NCI-H1436 (cell line): ENCODE measurements at regions not wholly inside any gene's neighbourhood (a gene's known extent, or its start where the extent isn't known, plus 50 kb on each side); places are given as distances from the start of the nearest gene placed in this dataset.
A peak's percentile ranks its signal among the peaks of the same experiment; 100 is the strongest.

ENCODE experiments used
- DNase-seq: peaks from one replicate; lab custom pipeline; 2025; lab: John Stamatoyannopoulos, UW

GRCh38 chr3:80052271-80052670 is 284.5 kb upstream of the ROBO1 start:
- DNase-seq: no peak

DNA sequence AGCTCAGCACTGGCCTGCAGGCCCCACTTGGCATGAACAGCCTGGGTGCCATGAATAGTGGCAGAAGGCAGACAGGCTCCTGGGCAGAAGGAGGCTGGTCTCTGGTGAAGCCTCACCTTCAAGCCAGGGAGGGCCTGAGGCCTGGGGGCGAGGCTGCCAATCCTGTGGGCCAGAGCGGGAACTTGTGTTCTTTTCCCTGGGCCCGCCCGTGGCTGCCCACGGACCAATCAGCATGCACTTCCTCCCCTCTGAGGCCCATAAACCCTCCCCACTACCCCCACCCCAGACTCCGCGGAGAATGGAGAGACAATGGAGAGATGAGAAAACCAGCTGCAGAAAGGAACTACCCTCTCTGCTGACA is 283.8 kb upstream of the ROBO1 start:
- peak; percentile 61 for DNase-seq

- no peak for DNase-seq
Observed at GRCh38 chr3:80050826-80051601, 283.2 kb upstream of the ROBO1 start.

GRCh38 chr3:80043226-80043625 is 275.4 kb upstream of the ROBO1 start:
- DNase-seq: no peak

DNA sequence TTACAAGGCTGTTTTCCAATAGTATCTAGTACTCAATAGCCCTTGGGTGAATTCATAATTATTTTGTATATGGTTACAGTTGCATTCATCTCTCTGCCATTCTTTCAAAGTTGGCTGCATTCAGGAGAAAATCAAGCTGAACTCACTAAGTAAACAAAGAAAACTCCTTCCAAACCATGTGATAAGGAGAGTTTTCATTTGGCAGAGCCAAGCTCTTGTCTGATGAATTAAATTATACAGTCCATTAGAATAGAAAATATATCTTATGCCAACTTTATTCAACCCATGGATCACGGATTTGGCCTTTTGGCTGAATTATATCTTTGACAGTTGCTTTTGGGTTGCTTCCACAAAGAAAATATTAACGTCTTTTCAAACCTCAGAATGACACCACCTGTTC is 272.3 kb upstream of the ROBO1 start:
- DNase-seq: no peak

GRCh38 chr3:80036176-80036575 is 268.4 kb upstream of the ROBO1 start:
- DNase-seq: no peak

- no peak for DNase-seq
Observed at GRCh38 chr3:80035021-80035420, 267.2 kb upstream of the ROBO1 start.

GRCh38 chr3:80023010-80023409 is 255.2 kb upstream of the ROBO1 start:
- no peak for DNase-seq

GRCh38 chr3:80018375-80018774 is 250.6 kb upstream of the ROBO1 start:
- no peak for DNase-seq

- no peak for DNase-seq
Observed at GRCh38 chr3:80017369-80017768, 249.6 kb upstream of the ROBO1 start.

DNA sequence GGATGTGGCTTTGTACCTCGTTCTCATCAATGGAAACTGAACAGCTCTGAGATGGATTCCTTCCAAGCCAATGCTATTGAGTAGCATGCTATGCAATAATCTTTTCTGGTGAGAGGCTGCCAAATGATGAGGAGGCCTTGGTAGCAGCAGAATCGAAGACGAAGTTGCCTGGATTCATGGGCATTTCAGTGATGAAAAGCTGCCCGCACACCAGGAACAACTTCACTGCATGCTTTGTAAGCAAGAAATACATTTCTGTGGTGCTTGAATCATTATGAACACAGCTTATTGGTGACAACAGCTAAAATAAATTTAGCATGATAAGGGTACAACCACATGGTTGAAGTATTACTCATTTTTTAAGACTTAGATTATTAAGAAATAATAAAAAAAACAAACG is 246.8 kb upstream of the ROBO1 start:
- no peak for DNase-seq

- DNase-seq: no peak
Observed at GRCh38 chr3:80010021-80010571, 242.3 kb upstream of the ROBO1 start.

DNA sequence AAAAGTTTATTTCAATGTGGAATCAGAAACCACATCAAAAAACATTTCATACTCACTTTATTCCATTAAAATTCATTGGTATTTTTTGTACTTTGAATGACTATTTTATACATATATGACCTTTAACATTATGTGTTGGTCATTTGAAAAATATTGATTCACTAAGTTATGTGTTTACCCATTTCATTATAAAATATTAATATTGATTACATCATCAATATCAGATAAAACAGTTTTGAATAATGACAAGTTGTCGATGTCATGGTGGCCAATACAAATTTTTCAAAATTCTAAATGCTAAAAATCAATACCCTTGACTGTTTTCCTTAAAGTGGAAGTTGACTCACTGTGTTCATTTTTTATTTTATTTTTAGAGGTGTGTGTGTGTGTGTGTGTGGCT is 239.7 kb upstream of the ROBO1 start:
- no peak for DNase-seq

- no peak for DNase-seq
Observed at GRCh38 chr3:80006315-80006714, 238.5 kb upstream of the ROBO1 start.

GRCh38 chr3:80000022-80000421 is 232.2 kb upstream of the ROBO1 start:
- no peak for DNase-seq

DNA sequence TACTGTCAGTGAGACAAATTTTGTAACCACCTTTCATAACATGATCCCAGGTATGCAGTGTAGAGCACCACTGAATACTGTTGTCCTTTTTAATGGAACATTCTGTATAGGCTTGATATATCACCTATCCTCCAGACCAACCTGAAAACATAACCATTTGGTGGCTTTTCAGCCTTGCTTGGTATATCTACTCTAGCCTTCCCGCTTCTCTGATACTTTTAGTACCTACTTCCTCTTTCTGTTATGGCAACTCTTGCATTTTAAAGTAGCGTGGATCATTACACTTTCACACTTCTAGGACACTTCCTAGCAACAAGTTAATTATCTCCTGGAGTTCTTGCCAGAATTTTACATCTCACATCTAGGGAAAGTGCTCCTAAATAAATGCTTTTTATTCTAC is 226.6 kb upstream of the ROBO1 start:
- no peak for DNase-seq

- DNase-seq: no peak
Observed at GRCh38 chr3:79986338-79986737, 218.5 kb upstream of the ROBO1 start.

DNA sequence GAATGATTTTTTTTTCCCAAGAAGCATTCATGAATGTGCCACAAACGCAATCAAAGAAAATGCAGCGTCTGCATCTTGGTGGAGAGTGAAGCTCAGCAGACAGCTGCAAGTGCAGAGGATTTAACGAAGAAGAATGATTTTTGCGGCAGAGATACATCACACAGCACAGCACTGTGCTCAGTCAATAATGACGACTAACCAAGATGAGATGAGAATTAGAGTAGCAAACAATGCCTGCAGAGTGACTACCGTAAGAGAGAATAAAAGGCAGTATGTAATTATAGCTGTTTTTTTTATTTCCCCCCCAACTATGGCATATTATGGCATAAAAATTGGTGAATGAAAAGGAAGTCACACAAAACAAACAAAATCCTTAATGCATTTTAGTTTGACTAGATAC is 218.0 kb upstream of the ROBO1 start:
- DNase-seq: no peak

DNA sequence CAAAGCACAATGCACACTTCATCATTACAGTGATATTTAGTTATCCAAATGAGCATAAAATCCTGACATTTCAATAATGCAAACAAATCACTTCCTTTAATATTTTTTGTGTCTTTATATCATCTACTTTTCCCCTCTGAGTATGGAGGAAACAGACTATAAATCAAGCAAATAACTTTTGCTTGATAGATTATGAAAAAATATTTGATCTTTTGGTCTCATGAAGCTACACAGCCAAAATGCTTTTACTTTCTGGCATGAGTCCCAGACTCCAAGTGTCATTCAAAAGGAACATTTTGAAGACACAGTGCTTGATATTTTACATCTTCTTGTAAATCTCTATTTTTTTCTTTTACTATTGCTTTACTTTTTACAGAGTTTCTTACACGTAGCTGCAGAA is 215.3 kb upstream of the ROBO1 start:
- DNase-seq: no peak

GRCh38 chr3:79979990-79980389 is 212.2 kb upstream of the ROBO1 start:
- no peak for DNase-seq

DNA sequence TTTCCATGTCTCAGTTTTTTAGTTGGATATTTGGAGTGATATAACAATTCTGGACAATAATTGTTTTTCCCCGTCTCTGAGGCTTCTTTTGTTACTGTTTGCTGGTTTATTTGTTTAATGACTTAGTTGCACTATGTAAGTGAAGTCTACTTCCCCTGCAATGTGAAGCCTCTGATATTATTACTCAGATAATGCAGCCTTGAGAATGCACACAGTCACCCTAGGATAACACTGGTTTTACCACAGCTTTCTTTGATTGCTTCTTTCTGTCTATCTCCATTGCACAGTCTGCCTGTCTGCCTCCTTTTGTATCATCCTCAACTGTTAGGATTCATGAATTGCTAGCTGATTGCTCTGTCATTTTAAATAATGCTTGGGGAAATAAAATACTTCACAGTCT is 208.7 kb upstream of the ROBO1 start:
- no peak for DNase-seq

GRCh38 chr3:79973917-79974595 is 206.3 kb upstream of the ROBO1 start:
- no peak for DNase-seq

- no peak for DNase-seq
Observed at GRCh38 chr3:79973482-79973881, 205.7 kb upstream of the ROBO1 start.

GRCh38 chr3:79968418-79968817 is 200.6 kb upstream of the ROBO1 start:
- no peak for DNase-seq
